ENCODE measurements at regions not wholly inside any gene's neighbourhood (a gene's known extent, or its start where the extent isn't known, plus 50 kb on each side); places are given as distances from the start of the nearest gene placed in this dataset.

DNA sequence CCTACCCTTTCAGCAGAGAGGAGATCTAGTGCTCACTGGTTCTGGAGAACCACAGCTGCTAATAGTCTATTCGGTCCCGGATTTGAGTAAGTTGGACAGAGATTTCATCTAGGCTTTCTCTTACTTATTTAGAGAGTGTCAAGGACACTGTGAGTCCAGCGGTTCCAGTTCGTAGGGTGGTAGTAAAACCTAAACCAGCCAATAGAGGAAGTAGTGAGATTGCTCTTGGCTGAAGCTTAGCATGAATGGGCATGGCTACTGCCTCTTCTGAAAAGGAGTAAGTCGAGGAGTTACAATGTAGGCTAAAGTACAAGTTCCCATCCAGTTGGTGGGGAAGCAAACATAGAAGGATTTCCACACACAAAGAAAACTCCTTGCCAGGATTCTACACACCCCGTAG is 109.6 kb upstream of the MOCS2 start:
- no peak for DNase-seq (ENCODE audit: low read depth, low spot score)

DNA sequence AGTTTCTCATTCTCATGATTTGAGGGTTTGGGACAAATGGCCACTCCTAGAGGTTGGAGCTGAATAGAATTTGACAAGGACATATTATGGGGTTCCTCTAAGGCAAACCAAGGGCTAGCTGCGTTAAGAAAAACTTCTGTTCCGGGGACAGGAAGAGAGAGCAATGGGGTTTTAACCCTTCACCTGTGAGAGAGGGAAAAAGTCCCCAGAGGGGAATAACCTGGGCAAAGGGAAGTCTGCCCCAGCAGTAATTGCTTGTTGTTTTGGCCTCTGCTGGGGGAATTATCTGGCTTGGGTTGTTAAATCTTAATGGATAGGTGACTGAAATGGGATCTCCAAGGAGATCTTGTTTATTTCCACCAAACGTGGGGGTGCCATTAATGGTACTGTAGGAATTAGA is 110.1 kb upstream of the MOCS2 start:
- DNase-seq (ENCODE audit: low read depth, low spot score), result no peak

- no peak for DNase-seq (ENCODE audit: low read depth, low spot score)
These were observed 124.3 kb upstream of the MOCS2 start for GRCh38 chr5:53233645-53234405.

DNA sequence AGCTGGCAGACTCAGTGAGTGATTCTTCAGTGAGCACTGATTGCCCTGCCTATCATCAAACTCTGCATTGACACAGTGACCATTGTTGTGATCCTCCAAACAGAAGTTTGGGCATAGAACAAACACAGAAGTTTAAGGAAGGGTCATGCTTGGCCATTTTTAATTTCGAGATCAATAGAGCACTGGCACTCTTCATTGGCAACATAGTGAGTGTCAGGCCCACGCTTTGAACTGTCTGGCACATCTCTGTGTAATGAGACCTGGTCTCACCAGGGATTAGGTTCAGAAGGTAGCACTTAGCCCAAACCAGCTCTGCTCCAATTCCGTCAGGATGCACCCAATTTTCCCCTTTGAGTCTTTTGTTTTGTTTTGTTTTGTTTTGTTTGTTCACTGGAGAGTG is 127.1 kb upstream of the MOCS2 start:
- no peak for DNase-seq (ENCODE audit: low read depth, low spot score)

- no peak for DNase-seq (ENCODE audit: low read depth, low spot score)
These were observed 128.3 kb upstream of the MOCS2 start for GRCh38 chr5:53237876-53238275.

GRCh38 chr5:53239301-53239990 is 129.9 kb upstream of the MOCS2 start:
- DNase-seq (ENCODE audit: low read depth, low spot score), result no peak

DNA sequence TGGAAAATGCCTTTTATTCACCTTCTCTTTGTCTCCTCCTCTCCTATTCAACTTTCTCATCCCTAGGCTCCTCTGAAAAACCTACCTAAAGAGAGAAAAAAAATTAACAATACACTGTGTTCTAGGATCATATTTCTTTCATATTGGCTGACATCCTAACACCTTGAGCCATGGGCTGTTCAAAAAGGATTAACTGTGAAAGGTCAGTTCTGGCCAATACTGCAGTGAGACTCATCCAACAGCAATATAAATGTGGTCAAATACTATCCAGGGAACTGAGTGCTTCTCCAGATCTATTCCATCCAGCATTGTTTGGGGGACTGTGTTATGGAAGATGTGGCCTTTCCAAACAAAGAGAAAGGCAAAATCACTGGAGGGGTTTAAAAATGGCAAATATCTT is 131.1 kb upstream of the MOCS2 start:
- no peak for DNase-seq (ENCODE audit: low read depth, low spot score)

GRCh38 chr5:53241572-53241971 is 132.0 kb upstream of the MOCS2 start:
- DNase-seq (ENCODE audit: low read depth, low spot score), result no peak

GRCh38 chr5:53243403-53243802 is 133.8 kb upstream of the MOCS2 start:
- DNase-seq (ENCODE audit: low read depth, low spot score), result no peak

GRCh38 chr5:53246042-53246836 is 136.7 kb upstream of the MOCS2 start:
- no peak for DNase-seq (ENCODE audit: low read depth, low spot score)

DNA sequence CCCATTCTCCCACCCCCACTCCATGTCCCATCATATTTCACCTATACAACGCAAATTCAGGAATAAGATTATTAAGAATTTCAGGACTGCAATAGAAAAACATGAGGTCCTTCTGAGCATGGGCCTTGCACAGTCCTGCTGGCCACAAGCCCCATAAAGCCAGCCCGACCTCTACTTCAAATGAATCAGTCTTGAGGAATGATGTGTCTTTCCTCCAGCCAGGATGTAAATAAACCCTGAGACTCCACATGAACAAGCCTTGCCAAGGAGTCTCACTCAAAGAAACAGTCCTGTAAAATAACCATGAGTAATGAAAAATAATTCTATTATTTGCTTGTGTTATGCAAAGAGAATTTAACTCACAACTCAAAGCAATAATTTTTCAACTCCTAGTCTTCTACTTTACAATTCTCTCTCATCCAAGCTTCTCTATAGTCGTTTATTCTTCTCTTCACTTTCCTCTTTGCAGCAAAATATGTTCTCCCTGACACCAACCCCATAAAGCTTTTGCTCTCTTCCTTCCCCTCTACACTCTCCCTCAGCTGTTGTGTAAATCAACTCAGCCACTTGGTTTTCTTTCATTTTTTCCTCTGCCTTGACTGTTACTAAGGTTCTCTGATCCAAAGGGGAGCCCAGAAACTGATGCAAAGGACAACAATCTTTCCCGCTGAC is 140.1 kb upstream of the MOCS2 start:
- DNase-seq (ENCODE audit: low read depth, low spot score), result no peak

- DNase-seq (ENCODE audit: low read depth, low spot score), result no peak
These were observed 140.6 kb upstream of the MOCS2 start for GRCh38 chr5:53250201-53250550.

GRCh38 chr5:53253421-53253871 is 143.9 kb upstream of the MOCS2 start:
- DNase-seq (ENCODE audit: low read depth, low spot score), result no peak

- no peak for DNase-seq (ENCODE audit: low read depth, low spot score)
These were observed 147.2 kb upstream of the MOCS2 start for GRCh38 chr5:53256746-53257145.

GRCh38 chr5:53257806-53258373 is 148.3 kb upstream of the MOCS2 start:
- DNase-seq (ENCODE audit: low read depth, low spot score), result no peak

DNA sequence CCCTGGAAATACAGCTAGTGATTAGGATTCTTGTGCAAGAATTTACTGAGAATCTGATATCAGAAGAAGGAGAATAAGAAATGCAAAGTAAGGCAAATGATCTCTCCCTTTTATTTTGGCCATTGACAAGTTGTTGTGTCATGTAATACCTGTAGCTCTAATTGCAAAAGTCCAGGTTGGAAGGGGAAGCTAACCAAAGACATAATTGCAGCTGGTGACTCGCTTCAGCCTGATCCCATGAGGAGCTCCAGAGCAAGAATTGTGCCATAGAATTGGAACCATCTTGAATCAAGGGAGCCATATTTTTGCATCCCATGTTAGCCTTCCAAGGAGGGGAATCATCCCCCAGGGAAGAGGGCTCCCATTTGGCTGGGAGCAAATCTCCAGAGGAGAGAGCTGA is 149.6 kb upstream of the MOCS2 start:
- DNase-seq (ENCODE audit: low read depth, low spot score), result no peak

GRCh38 chr5:53260446-53260845 is 150.9 kb upstream of the MOCS2 start:
- no peak for DNase-seq (ENCODE audit: low read depth, low spot score)

- DNase-seq (ENCODE audit: low read depth, low spot score), result no peak
These were observed 151.7 kb upstream of the MOCS2 start for GRCh38 chr5:53261245-53261644.

GRCh38 chr5:53262348-53262970 is 152.9 kb upstream of the MOCS2 start:
- DNase-seq (ENCODE audit: low read depth, low spot score), result no peak

GRCh38 chr5:53263151-53263550 is 153.6 kb upstream of the MOCS2 start:
- DNase-seq (ENCODE audit: low read depth, low spot score), result no peak

- DNase-seq (ENCODE audit: low read depth, low spot score), result no peak
These were observed 155.5 kb upstream of the MOCS2 start for GRCh38 chr5:53265043-53265442.

Data from ELF-1 (cell line).